22Rv1 (cell line): ENCODE measurements at regions not wholly inside any gene's neighbourhood (a gene's known extent, or its start where the extent isn't known, plus 50 kb on each side); places are given as distances from the start of the nearest gene placed in this dataset.

ENCODE experiments used
- CTCF ChIP-seq: fragments of 450-650 bp; IDR thresholded peaks from 2 replicates; pipeline ENCODE4 v1.5.1; 2017; ENCODE audit warnings: mild to moderate bottlenecking
- ZFX ChIP-seq: fragments of 450-650 bp; IDR thresholded peaks from 2 replicates; pipeline ENCODE4 v1.6.1; 2017; ENCODE audit warnings: antibody characterized with exemption, borderline replicate concordance

DNA sequence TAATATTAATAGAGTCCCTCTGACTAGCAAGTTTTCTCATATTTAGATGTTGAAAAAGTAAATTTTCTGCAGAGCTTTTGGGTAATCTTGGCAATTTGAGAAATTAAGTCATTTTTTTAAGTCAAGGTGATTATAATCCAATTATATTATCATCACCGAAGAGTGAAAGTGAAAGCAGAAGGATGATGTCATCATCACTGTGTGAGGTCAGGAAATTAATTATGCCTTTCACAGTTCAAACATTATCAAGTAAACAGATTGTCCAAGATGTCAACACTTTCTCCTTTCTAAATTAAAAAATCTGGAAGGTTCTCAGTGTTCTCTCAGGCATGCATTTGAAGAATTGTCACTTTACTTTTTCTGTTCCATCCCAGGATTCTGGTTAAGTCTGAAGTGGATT is 296.0 kb downstream of the TBX15 start:
- TF ChIP-seq CTCF (no peak), ZFX (no peak)
